MG63 (cell line): ENCODE measurements at regions not wholly inside any gene's neighbourhood (a gene's known extent, or its start where the extent isn't known, plus 50 kb on each side); places are given as distances from the start of the nearest gene placed in this dataset.

Experiments
- DNase-seq: peaks from one replicate; pipeline ENCODE4 v3.0.0-alpha.2; 2020
- H3K27me3 ChIP-seq: fragments of 250-450 bp; sonication (Bioruptor Pico); 2 replicates; pipeline ENCODE4 v1.5.1; 2020; ENCODE audit warnings: mild to moderate bottlenecking, moderate library complexity
- H3K36me3 ChIP-seq: fragments of 250-450 bp; sonication (Bioruptor Pico); 2 replicates; pipeline ENCODE4 v1.5.1; 2020; ENCODE audit warnings: mild to moderate bottlenecking, moderate library complexity
- H3K4me3 ChIP-seq: fragments of 250-450 bp; sonication (Bioruptor Pico); 2 replicates; pipeline ENCODE4 v1.5.1; 2020; ENCODE audit warnings: mild to moderate bottlenecking, moderate library complexity
- H3K9me3 ChIP-seq: fragments of 250-450 bp; sonication (Bioruptor Pico); 2 replicates; pipeline ENCODE4 v1.5.1; 2020; ENCODE audit warnings: mild to moderate bottlenecking, moderate library complexity

DNA sequence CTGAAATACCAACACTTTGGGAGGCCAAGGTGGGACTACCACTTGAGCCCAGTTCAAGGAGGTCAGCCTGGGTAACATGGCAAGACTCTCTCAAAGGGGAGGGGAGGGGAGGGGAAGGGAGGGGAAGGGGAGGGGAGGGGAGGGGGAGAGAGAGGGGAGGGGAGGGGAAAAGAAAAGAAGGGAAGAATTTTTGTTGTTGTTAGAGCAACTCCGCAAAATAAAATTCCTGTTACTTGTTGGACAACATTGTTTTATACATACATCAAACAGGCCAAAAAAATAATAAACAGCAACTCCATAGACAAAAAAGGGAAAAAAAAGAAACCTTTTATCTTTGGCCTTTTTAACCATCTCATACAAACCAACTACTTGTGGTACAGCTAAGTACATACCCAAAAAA lies 57.3 kb upstream of the TRIM24 start:
- Histone ChIP-seq H3K4me3 (no peak overlapping the region), H3K36me3 (no peaks in the 10 kb centered on the region), H3K27me3 (no peaks in the 10 kb centered on the region), H3K9me3 (no peaks in the 10 kb centered on the region)
- no peak for DNase-seq

DNA sequence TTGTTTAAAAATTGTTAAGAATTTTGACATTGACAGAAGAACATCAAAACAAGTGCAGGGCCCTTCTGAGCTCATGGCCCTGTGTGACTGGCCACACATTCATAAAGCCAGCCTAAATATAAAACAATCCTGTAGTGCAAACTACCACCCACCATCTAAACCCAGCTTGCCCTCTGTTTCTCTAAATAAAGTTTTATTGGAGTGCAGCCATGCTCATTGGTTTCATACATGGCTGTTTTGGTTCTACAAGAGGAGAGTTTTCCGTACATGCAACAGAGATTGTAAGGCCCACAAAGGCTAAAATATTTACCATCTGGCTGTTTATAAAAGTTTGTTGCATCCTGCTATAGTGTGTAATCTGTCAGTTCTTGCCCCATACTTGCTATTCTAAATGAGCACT lies 54.6 kb upstream of the TRIM24 start:
- Histone ChIP-seq H3K27me3 (no peaks in the 10 kb centered on the region), H3K4me3 (no peak overlapping the region), H3K9me3 (no peaks in the 10 kb centered on the region), H3K36me3 (no peaks in the 10 kb centered on the region)
- DNase-seq, result no peak

DNA sequence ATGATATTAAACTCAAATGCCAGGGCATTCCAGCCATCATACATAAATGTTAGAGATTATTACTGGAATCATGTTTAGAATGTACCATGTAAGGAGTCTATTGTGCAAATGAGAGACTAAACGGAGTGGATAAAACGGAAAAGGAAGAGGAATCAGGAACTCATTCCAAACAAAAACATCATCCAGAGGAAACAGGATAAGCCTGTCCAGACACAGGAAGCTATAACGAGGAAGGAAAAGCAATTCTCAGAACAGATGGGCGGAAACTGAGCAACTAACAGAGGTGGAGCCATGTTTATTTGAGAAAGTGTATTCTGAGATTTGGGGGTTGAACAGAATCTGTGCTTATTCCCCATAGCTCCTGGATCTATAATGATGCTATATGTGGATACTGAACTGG lies 52.3 kb upstream of the TRIM24 start:
- H3K9me3 ChIP-seq, result no peaks in the 10 kb centered on the region
- H3K4me3 ChIP-seq, result no peak overlapping the region
- no peak for DNase-seq
- H3K36me3 ChIP-seq, result no peaks in the 10 kb centered on the region
- no peaks in the 10 kb centered on the region for H3K27me3 ChIP-seq
